ENCODE measurements at regions not wholly inside any gene's neighbourhood (a gene's known extent, or its start where the extent isn't known, plus 50 kb on each side); places are given as distances from the start of the nearest gene placed in this dataset.
"Not testable (repeated sequence)": the region's sequence is repeated elsewhere in the genome, so short reads cannot be mapped to it uniquely, and the experiment has no call there.

GRCh38 chr2:12534646-12535263 lies 182.0 kb upstream of the TRIB2 start:
- DNase-seq, result peak in 12 of 56 donors; percentile 6 to 48 (median 16)

- DNase-seq, result no peak
These were observed 179.8 kb upstream of the TRIB2 start for GRCh38 chr2:12536976-12537375.

GRCh38 chr2:12538138-12538694 lies 178.5 kb upstream of the TRIB2 start:
- no peak for DNase-seq

- no peak for DNase-seq
These were observed 177.4 kb upstream of the TRIB2 start for GRCh38 chr2:12539336-12539735.

- DNase-seq, result no peak
These were observed 176.8 kb upstream of the TRIB2 start for GRCh38 chr2:12539776-12540562.

- no peak for DNase-seq
These were observed 173.4 kb upstream of the TRIB2 start for GRCh38 chr2:12543076-12543977.

- no peak for DNase-seq
These were observed 172.7 kb upstream of the TRIB2 start for GRCh38 chr2:12543978-12544558.

GRCh38 chr2:12547566-12548170 lies 169.1 kb upstream of the TRIB2 start:
- DNase-seq, result no peak

- DNase-seq, result no peak
These were observed 167.8 kb upstream of the TRIB2 start for GRCh38 chr2:12548906-12549305.

- no peak for DNase-seq
These were observed 167.1 kb upstream of the TRIB2 start for GRCh38 chr2:12549641-12550040.

GRCh38 chr2:12552092-12552491 lies 164.6 kb upstream of the TRIB2 start:
- no peak for DNase-seq

GRCh38 chr2:12554224-12555011 lies 162.3 kb upstream of the TRIB2 start:
- DNase-seq, result no peak

GRCh38 chr2:12555012-12555645 lies 161.6 kb upstream of the TRIB2 start:
- peak in 1 of 56 donors; percentile 2 for DNase-seq

GRCh38 chr2:12556762-12557161 lies 160.0 kb upstream of the TRIB2 start:
- no peak for DNase-seq

- no peak for DNase-seq
These were observed 159.0 kb upstream of the TRIB2 start for GRCh38 chr2:12557688-12558087.

GRCh38 chr2:12558519-12558918 lies 158.2 kb upstream of the TRIB2 start:
- DNase-seq, result no peak

GRCh38 chr2:12560618-12561017 lies 156.1 kb upstream of the TRIB2 start:
- no peak for DNase-seq

GRCh38 chr2:12567411-12567810 lies 149.3 kb upstream of the TRIB2 start:
- no peak for DNase-seq

- not testable (repeated sequence) for DNase-seq
These were observed 147.2 kb upstream of the TRIB2 start for GRCh38 chr2:12569510-12569909.

Data from amygdala (tissue), 56 donors.